SK-N-MC (cell line): ENCODE measurements at regions not wholly inside any gene's neighbourhood (a gene's known extent, or its start where the extent isn't known, plus 50 kb on each side); places are given as distances from the start of the nearest gene placed in this dataset.

ENCODE experiments used
- DNase-seq: peaks from one replicate; pipeline ENCODE4 v3.0.0-alpha.2; 2011; ENCODE audit warnings: low read depth, low spot score
- H3K27ac ChIP-seq: fragments of 200-600 bp; sonication (generic); 2 replicates; pipeline ENCODE4 v1.5.1; 2016; ENCODE audit warnings: mixed run types
- H3K36me3 ChIP-seq: fragments of 200-600 bp; sonication (generic); 2 replicates; pipeline ENCODE4 v1.6.1; 2017; ENCODE audit warnings: antibody characterized with exemption, low read length, mixed read lengths; ENCODE audit not compliant: insufficient read depth
- H3K4me3 ChIP-seq: fragments of 200-600 bp; sonication (generic); 2 replicates; pipeline ENCODE4 v1.5.1; 2016
- H3K9ac ChIP-seq: fragments of 200-600 bp; sonication (generic); 2 replicates; pipeline ENCODE4 v1.8.0; 2017; ENCODE audit warnings: mixed run types, mixed read lengths; ENCODE audit not compliant: insufficient read length
- H3K9me3 ChIP-seq: fragments of 200-600 bp; sonication (generic); 2 replicates; pipeline ENCODE4 v1.6.1; 2017; ENCODE audit warnings: low read depth, mild to moderate bottlenecking, antibody characterized with exemption, low read length, moderate library complexity, mixed read lengths
- EZH2 ChIP-seq: fragments of 200-600 bp; sonication (generic); IDR thresholded peaks from one replicate; pipeline ENCODE4 v1.6.1; 2017; ENCODE audit warnings: antibody characterized with exemption
- FOXP2 ChIP-seq: optimal IDR thresholded peaks from 2 replicates; pipeline ENCODE3; 2011; ENCODE audit warnings: mild to moderate bottlenecking, moderate library complexity; ENCODE audit not compliant: insufficient read depth; ENCODE audit errors: extremely low read length, control extremely low read depth
- POLR2AphosphoS5 ChIP-seq: IDR thresholded peaks from 2 replicates; pipeline ENCODE4 v1.6.1; 2012; ENCODE audit warnings: mild to moderate bottlenecking, low read depth, low read length, borderline replicate concordance

GRCh38 chr12:87107766-87108165 is 851.6 kb upstream of the MGAT4C start:
- H3K4me3 ChIP-seq, result no peak overlapping the region
- H3K27ac ChIP-seq, result no peak overlapping the region
- TF ChIP-seq FOXP2 (no peak), EZH2 (no peak), POLR2AphosphoS5 (no peak)
- no peak for DNase-seq
- no peaks in the 10 kb centered on the region for H3K36me3 ChIP-seq
- no peaks in the 10 kb centered on the region for H3K9me3 ChIP-seq
- H3K9ac ChIP-seq, result no peak overlapping the region

- Histone ChIP-seq H3K9me3 (no peaks in the 10 kb centered on the region), H3K4me3 (no peak overlapping the region), H3K9ac (no peak overlapping the region), H3K27ac (no peak overlapping the region), H3K36me3 (no peaks in the 10 kb centered on the region)
- TF ChIP-seq POLR2AphosphoS5 (no peak), FOXP2 (no peak), EZH2 (no peak)
- no peak for DNase-seq
Observed at GRCh38 chr12:87107270-87107669, 851.1 kb upstream of the MGAT4C start.

GRCh38 chr12:87096082-87096585 is 839.9 kb upstream of the MGAT4C start:
- Histone ChIP-seq H3K36me3 (no peaks in the 10 kb centered on the region), H3K4me3 (no peak overlapping the region), H3K27ac (no peak overlapping the region), H3K9ac (no peak overlapping the region), H3K9me3 (no peaks in the 10 kb centered on the region)
- TF ChIP-seq FOXP2 (no peak), POLR2AphosphoS5 (no peak), EZH2 (no peak)
- DNase-seq, result no peak

GRCh38 chr12:87094356-87094755 is 838.2 kb upstream of the MGAT4C start:
- Histone ChIP-seq H3K4me3 (no peak overlapping the region), H3K36me3 (no peaks in the 10 kb centered on the region), H3K9ac (no peak overlapping the region), H3K27ac (no peak overlapping the region), H3K9me3 (no peaks in the 10 kb centered on the region)
- TF ChIP-seq POLR2AphosphoS5 (no peak), FOXP2 (no peak), EZH2 (no peak)
- no peak for DNase-seq

- Histone ChIP-seq H3K9ac (no peak overlapping the region), H3K36me3 (no peaks in the 10 kb centered on the region), H3K4me3 (no peak overlapping the region), H3K9me3 (no peaks in the 10 kb centered on the region), H3K27ac (no peak overlapping the region)
- no peak for DNase-seq
- TF ChIP-seq FOXP2 (no peak), POLR2AphosphoS5 (no peak), EZH2 (no peak)
Observed at GRCh38 chr12:87092421-87092820, 836.2 kb upstream of the MGAT4C start.

GRCh38 chr12:87086118-87086891 is 830.1 kb upstream of the MGAT4C start:
- H3K9me3 ChIP-seq, result no peaks in the 10 kb centered on the region
- no peaks in the 10 kb centered on the region for H3K36me3 ChIP-seq
- no peak for DNase-seq
- no peak overlapping the region for H3K27ac ChIP-seq
- H3K9ac ChIP-seq, result no peak overlapping the region
- H3K4me3 ChIP-seq, result no peak overlapping the region
- TF ChIP-seq FOXP2, result no peak
- TF ChIP-seq POLR2AphosphoS5, result no peak
- no peak for TF ChIP-seq EZH2

GRCh38 chr12:87085286-87085685 is 829.1 kb upstream of the MGAT4C start:
- DNase-seq, result no peak
- H3K9ac ChIP-seq, result no peak overlapping the region
- no peaks in the 10 kb centered on the region for H3K9me3 ChIP-seq
- no peaks in the 10 kb centered on the region for H3K36me3 ChIP-seq
- H3K4me3 ChIP-seq, result no peak overlapping the region
- TF ChIP-seq POLR2AphosphoS5 (no peak), FOXP2 (no peak), EZH2 (no peak)
- no peak overlapping the region for H3K27ac ChIP-seq

- no peaks in the 10 kb centered on the region for H3K36me3 ChIP-seq
Observed at GRCh38 chr12:87082756-87083155, 826.6 kb upstream of the MGAT4C start.

GRCh38 chr12:87074781-87075180 is 818.6 kb upstream of the MGAT4C start:
- DNase-seq, result no peak
- Histone ChIP-seq H3K36me3 (no peaks in the 10 kb centered on the region), H3K27ac (no peak overlapping the region), H3K4me3 (no peak overlapping the region), H3K9me3 (no peaks in the 10 kb centered on the region), H3K9ac (no peak overlapping the region)
- TF ChIP-seq FOXP2 (no peak), EZH2 (no peak), POLR2AphosphoS5 (no peak)

More at GRCh38 chr12:87082756-87083155, 826.6 kb upstream of the MGAT4C start:
- TF ChIP-seq POLR2AphosphoS5 (no peak), EZH2 (no peak), FOXP2 (no peak)
- Histone ChIP-seq H3K27ac (no peak overlapping the region), H3K9me3 (no peaks in the 10 kb centered on the region), H3K9ac (no peak overlapping the region), H3K4me3 (no peak overlapping the region)
- DNase-seq, result no peak
